ENCODE measurements at regions not wholly inside any gene's neighbourhood (a gene's known extent, or its start where the extent isn't known, plus 50 kb on each side); places are given as distances from the start of the nearest gene placed in this dataset.
"Not testable (repeated sequence)": the region's sequence is repeated elsewhere in the genome, so short reads cannot be mapped to it uniquely, and the experiment has no call there.

DNA sequence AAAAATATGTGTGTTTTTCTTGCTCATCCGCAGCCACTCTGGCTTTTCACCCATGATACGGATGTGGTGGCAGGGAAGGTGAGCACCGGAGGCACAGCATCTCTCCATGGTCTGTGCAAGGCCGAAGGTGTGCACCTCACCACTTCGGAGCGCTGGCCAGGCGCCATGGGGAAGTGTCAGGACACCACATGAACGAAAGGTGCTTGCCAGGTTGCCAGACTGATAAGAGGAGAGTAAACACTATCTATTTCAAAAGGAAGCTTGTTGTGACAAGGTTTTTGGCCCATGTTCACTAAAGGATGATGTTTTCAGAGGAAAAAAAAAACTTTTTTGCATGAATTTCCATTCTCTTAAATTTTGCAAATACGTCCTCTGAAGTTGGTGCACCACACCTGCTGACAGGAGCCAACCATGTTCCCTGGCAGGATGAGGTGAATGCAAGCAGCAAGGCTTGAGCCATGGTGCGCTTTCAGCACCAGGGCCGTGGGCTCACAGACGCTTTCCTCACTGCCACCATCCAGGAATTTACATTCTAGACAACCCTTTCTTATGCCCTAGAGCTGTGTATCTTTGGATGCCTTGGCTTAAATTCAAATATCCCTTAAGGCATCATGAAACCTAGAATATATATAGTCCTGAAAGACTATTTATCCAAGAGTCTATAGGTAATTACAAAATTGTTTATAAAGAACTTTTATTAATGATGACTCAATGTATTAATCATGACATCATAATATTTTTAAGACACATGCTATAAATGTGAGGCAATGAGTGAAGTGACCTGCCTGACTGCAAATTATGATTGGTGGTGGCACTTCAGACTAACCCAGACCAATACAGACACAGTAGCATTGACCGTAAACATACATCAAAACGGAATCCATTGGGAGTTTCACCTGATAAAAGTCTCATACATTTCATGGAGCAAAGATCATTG lies 234.5 kb downstream of the TFAP2A start:
- DNase-seq (ENCODE audit: low spot score) = no peak

GRCh38 chr6:10177704-10178103 lies 237.2 kb downstream of the TFAP2A start:
- DNase-seq (ENCODE audit: low spot score) = no peak

DNA sequence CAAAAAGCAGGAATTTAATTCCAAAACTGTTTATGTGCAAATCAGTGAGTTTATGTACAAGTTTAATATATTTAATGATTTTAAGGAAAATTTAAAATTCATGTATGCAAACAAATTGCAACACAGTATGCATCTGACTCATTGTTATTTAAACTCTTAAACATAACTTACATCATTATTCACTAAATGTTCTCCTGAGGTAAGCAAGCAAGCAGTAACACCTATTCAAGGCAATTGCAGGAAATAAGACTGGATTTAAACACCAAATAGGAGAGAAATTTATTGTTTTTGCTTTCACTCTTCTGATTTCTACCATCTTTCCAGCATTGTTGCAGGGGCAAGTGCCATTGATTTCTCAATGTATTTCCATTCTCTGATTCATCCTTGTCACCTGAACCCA lies 239.5 kb downstream of the TFAP2A start:
- no peak for DNase-seq (ENCODE audit: low spot score)

- DNase-seq (ENCODE audit: low spot score) = no peak
Observed at GRCh38 chr6:10174761-10175160, 240.1 kb downstream of the TFAP2A start.

DNA sequence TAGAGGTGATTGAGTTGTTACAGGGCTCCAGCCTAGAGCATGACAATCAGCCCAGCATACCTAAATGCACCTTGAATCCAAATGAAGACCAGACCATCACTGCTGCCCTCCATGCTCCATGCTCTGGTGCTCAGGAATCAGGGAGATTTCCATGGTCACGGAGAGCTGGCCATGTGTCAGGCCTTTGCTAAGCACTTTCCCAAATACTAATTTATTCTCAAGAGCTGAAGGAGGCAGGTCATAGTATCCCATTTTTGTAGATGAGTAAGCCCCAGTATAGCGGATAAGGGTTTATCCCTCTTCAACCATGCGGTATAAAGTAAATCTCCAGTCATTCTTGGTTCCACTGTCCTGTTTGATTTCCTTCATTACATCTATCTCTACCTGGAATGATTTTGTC lies 240.8 kb downstream of the TFAP2A start:
- DNase-seq (ENCODE audit: low spot score) = no peak

DNA sequence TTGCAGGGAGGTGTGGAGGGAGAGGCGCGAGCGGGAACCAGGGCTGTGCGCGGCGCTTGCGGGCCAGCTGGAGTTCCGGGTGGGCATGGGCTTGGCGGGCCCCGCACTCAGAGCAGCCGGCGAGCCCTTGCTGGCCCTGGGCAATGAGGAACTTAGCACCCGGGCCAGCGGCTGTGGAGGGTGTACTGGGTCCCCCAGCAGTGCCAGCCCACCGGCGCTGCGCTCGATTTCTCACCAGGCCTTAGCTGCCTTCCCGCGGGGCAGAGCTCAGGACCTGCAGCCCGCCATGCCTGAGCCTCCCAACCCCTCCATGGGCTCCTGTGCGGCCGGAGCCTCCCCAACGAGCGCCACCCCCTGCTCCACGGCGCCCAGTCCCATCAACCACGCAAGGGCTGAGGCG lies 243.2 kb downstream of the TFAP2A start:
- not testable (repeated sequence) for DNase-seq (ENCODE audit: low spot score)

GRCh38 chr6:10170816-10171215 lies 244.1 kb downstream of the TFAP2A start:
- DNase-seq (ENCODE audit: low spot score) = no peak

DNA sequence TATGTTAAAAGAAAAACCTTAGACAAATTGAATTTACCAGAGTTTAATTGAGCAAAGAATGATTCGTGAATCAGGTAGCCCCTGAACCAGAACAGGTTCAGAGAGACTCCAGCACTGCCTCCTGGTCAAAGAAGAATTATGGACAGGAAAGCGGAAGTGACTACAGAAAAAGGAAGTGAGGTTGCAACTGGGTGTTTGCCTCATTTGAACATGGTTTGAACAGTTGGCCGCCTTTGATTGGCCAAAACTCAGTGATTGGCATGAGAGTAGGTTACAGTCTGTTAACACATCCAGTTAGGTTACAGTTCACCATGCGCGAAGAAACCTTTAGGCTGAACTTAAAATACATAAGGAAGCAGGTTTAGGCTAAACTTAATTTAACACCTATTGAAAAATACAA lies 248.8 kb downstream of the TFAP2A start:
- no peak for DNase-seq (ENCODE audit: low spot score)

GRCh38 chr6:10163203-10163962 lies 251.5 kb downstream of the TFAP2A start:
- DNase-seq (ENCODE audit: low spot score) = no peak

GRCh38 chr6:10156875-10157274 lies 258.0 kb downstream of the TFAP2A start:
- no peak for DNase-seq (ENCODE audit: low spot score)

DNA sequence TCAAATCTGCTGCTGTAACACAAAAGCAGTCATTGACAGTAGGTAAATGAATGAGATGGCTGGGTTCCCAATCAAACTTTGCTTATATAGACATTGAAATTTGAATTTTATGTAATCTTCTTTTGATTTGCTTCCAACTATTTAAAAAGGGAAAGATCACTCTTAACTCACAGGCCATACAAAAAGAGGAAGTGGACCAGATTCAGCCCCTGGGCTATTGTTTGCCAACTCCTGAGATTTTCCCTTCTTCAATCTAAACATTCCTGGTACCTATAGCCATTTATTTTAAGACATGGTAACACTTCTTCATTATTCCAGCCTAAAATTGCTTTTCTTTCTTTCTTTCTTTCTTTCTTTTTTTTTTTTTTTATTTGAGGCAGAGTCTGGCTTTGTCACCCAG lies 260.6 kb downstream of the TFAP2A start:
- DNase-seq (ENCODE audit: low spot score) = no peak

- no peak for DNase-seq (ENCODE audit: low spot score)
Observed at GRCh38 chr6:10151144-10151915, 263.5 kb downstream of the TFAP2A start.

- DNase-seq (ENCODE audit: low spot score) = no peak
Observed at GRCh38 chr6:10149603-10150002, 265.3 kb downstream of the TFAP2A start.

DNA sequence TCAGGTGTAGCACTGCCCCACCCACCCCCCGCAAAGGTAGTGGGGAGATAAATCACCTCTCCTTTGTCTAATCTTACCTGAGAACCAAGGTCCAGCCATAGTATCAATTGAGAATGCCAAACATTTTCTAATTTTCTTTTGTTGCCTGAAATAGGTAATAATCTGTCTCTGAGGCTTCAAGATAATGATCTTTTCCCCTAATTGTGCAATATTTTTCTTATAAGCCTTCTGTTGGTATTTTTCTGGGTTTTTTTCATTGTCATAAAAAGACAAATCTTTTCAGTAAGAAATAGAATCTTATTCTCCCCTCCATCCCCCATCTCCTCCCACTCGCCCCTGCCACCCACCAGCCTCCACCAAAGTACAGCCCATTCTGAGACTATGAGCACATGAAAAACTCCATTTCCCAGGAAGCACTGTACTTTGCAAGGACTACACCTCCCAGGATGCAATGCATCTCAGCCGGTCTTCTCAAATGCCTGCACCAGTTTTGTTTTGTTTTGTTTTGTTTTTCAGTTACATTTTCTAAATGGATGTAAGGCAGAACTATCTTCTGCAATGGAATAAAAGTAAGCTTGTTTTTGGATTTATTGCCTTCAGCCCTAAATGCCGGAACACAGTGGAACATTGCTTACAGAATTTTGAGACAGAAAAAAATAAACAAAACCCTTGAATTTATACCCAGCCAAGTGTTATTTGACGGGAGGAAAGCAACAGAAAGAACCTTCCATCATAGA lies 268.0 kb downstream of the TFAP2A start:
- peak; percentile 48 for DNase-seq (ENCODE audit: low spot score)

DNA sequence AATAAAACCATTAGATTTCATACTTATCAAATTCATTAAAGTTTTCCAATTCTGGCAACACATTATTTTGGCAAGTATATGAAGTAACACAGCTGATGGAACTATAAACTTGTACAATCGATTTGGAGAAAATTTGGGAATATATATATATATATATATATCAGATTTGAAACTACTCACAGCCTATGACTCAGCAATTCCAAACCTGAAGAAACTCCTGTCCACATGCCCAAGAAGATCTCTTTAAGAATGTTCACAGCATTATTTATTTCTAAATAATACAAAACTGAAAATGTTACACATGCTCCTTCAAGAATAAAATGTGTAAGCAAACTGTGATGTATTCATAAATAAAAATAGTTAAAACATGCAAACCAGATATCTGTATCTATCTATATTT lies 270.1 kb downstream of the TFAP2A start:
- no peak for DNase-seq (ENCODE audit: low spot score)

DNA sequence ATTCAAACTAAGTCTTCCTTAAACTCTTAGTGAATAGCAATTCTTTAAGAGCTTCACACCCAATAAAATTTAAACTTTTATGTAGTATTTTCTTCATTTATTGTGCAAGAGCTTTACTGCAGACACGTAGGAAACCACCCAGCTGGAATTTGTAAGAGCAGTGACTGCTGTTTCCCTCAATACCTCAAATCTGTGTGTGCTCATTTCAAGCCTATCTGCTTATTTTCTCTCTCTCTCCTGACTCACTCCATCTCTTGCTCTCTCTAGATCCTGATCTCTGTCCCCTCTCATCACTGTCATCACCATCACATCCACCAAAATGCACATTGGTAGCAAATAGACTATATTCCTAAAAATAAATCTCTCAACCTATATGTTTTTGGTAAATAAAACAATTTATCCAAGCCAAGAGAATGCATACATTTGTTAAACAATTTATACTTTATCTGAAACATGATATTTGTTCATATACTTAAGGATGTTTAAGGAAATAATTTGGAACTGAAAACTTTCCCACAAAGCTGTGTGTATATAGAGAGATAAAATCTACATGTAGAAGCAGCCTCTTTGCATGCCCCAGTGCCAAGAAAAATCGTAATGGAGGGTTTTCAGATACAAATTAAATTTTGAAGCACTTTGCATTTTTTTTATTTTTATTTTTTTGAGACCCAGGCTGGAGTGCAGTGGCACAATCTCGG lies 273.0 kb downstream of the TFAP2A start:
- no peak for DNase-seq (ENCODE audit: low spot score)

- DNase-seq (ENCODE audit: low spot score) = no peak
Observed at GRCh38 chr6:10140824-10141223, 274.1 kb downstream of the TFAP2A start.

GRCh38 chr6:10140136-10140535 lies 274.7 kb downstream of the TFAP2A start:
- DNase-seq (ENCODE audit: low spot score) = no peak

GRCh38 chr6:10138917-10139316 lies 276.0 kb downstream of the TFAP2A start:
- DNase-seq (ENCODE audit: low spot score) = no peak

- DNase-seq (ENCODE audit: low spot score) = no peak
Observed at GRCh38 chr6:10136636-10137035, 278.2 kb downstream of the TFAP2A start.

DNA sequence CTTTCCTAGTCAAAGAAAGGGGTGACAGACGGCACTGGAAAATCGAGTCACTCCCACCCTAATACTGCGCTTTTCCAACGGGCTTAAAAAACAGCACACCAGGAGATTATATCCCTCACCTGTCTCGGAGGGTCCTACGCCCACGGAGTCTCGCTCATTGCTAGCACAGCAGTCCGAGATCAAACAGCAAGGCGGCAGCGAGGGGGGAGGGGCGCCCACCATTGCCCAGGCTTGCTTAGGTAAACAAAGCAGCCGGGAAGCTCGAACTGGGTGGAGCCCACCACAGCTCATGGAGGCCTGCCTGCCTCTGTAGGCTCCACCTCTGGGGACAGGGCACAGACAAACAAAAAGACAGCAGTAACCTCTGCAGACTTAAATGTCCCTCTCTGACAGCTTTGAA lies 280.7 kb downstream of the TFAP2A start:
- not testable (repeated sequence) for DNase-seq (ENCODE audit: low spot score)

Measured in HuH-7 (cell line).